ENCODE measurements at regions not wholly inside any gene's neighbourhood (a gene's known extent, or its start where the extent isn't known, plus 50 kb on each side); places are given as distances from the start of the nearest gene placed in this dataset.

- H3K9me3 ChIP-seq (ENCODE audit: control insufficient read depth in 2 of 3, insufficient read depth in 1 of 3, low read length in 3 of 3) = no peaks in the 10 kb centered on the region
- no peak overlapping the region for H3K9ac ChIP-seq (ENCODE audit: low read length in 3 of 3)
- no peaks in the 10 kb centered on the region for H3K36me3 ChIP-seq (ENCODE audit: control insufficient read depth in 2 of 3, insufficient read depth in 3 of 3, low read length in 3 of 3)
- no peaks in the 10 kb centered on the region for H3K27me3 ChIP-seq (ENCODE audit: control insufficient read depth, insufficient read depth, low read length)
- TF ChIP-seq, protein P1, sequence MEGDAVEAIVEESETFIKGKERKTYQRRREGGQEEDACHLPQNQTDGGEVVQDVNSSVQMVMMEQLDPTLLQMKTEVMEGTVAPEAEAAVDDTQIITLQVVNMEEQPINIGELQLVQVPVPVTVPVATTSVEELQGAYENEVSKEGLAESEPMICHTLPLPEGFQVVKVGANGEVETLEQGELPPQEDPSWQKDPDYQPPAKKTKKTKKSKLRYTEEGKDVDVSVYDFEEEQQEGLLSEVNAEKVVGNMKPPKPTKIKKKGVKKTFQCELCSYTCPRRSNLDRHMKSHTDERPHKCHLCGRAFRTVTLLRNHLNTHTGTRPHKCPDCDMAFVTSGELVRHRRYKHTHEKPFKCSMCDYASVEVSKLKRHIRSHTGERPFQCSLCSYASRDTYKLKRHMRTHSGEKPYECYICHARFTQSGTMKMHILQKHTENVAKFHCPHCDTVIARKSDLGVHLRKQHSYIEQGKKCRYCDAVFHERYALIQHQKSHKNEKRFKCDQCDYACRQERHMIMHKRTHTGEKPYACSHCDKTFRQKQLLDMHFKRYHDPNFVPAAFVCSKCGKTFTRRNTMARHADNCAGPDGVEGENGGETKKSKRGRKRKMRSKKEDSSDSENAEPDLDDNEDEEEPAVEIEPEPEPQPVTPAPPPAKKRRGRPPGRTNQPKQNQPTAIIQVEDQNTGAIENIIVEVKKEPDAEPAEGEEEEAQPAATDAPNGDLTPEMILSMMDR (IDR thresholded peaks at IDR 0.05; ENCODE audit: borderline replicate concordance, extremely low read depth, insufficient read depth) = no peak
- no peak for DNase-seq
- H3K4me3 ChIP-seq (ENCODE audit: low read length in 3 of 3) = no peak overlapping the region
- no peak overlapping the region for H3K27ac ChIP-seq (ENCODE audit: low read depth in 2 of 2, low read length in 2 of 2)
- FAIRE-seq = no peak
- intact Hi-C loops (cut with DNase I) = no loop called here
- H3K4me1 ChIP-seq (ENCODE audit: control insufficient read depth in 2 of 3, insufficient read depth in 2 of 3, low read depth in 1 of 3, low read length in 3 of 3) = no peaks in the 10 kb centered on the region
These were observed 2576.8 kb downstream of the PCDH7 start for GRCh38 chr4:33296876-33297455.

GRCh38 chr4:33302321-33302720 is 2582.2 kb downstream of the PCDH7 start:
- Histone ChIP-seq H3K36me3 (ENCODE audit: control insufficient read depth in 2 of 3, insufficient read depth in 3 of 3, low read length in 3 of 3) (no peaks in the 10 kb centered on the region), H3K4me1 (ENCODE audit: control insufficient read depth in 2 of 3, insufficient read depth in 2 of 3, low read depth in 1 of 3, low read length in 3 of 3) (no peaks in the 10 kb centered on the region), H3K9ac (ENCODE audit: low read length in 3 of 3) (no peak overlapping the region), H3K27ac (ENCODE audit: low read depth in 2 of 2, low read length in 2 of 2) (no peak overlapping the region), H3K27me3 (ENCODE audit: control insufficient read depth, insufficient read depth, low read length) (no peaks in the 10 kb centered on the region), H3K4me3 (ENCODE audit: low read length in 3 of 3) (no peak overlapping the region), H3K9me3 (ENCODE audit: control insufficient read depth in 2 of 3, insufficient read depth in 1 of 3, low read length in 3 of 3) (no peaks in the 10 kb centered on the region)
- TF ChIP-seq, protein P1 (IDR thresholded peaks at IDR 0.05; ENCODE audit: borderline replicate concordance, extremely low read depth, insufficient read depth) = no peak
- DNase-seq (no peak), FAIRE-seq (no peak)
- intact Hi-C loops (cut with DNase I) = no loop called here

- intact Hi-C loops (cut with DNase I) = no loop called here
- no peaks in the 10 kb centered on the region for H3K9me3 ChIP-seq (ENCODE audit: control insufficient read depth in 2 of 3, insufficient read depth in 1 of 3, low read length in 3 of 3)
- FAIRE-seq (no peak), DNase-seq (no peak)
- TF ChIP-seq, protein P1 (IDR thresholded peaks at IDR 0.05; ENCODE audit: borderline replicate concordance, extremely low read depth, insufficient read depth) = no peak
- H3K4me1 ChIP-seq (ENCODE audit: control insufficient read depth in 2 of 3, insufficient read depth in 2 of 3, low read depth in 1 of 3, low read length in 3 of 3) = no peaks in the 10 kb centered on the region
- no peak overlapping the region for H3K9ac ChIP-seq (ENCODE audit: low read length in 3 of 3)
- H3K27me3 ChIP-seq (ENCODE audit: control insufficient read depth, insufficient read depth, low read length) = no peaks in the 10 kb centered on the region
- H3K36me3 ChIP-seq (ENCODE audit: control insufficient read depth in 2 of 3, insufficient read depth in 3 of 3, low read length in 3 of 3) = no peaks in the 10 kb centered on the region
- no peak overlapping the region for H3K4me3 ChIP-seq (ENCODE audit: low read length in 3 of 3)
- H3K27ac ChIP-seq (ENCODE audit: low read depth in 2 of 2, low read length in 2 of 2) = no peak overlapping the region
These were observed 2586.0 kb downstream of the PCDH7 start for GRCh38 chr4:33306131-33306530.

- H3K9ac ChIP-seq (ENCODE audit: low read length in 3 of 3) = no peak overlapping the region
- no peak for DNase-seq
- no peaks in the 10 kb centered on the region for H3K4me1 ChIP-seq (ENCODE audit: control insufficient read depth in 2 of 3, insufficient read depth in 2 of 3, low read depth in 1 of 3, low read length in 3 of 3)
- TF ChIP-seq, protein P1 (IDR thresholded peaks at IDR 0.05; ENCODE audit: borderline replicate concordance, extremely low read depth, insufficient read depth) = no peak
- no peaks in the 10 kb centered on the region for H3K9me3 ChIP-seq (ENCODE audit: control insufficient read depth in 2 of 3, insufficient read depth in 1 of 3, low read length in 3 of 3)
- H3K27me3 ChIP-seq (ENCODE audit: control insufficient read depth, insufficient read depth, low read length) = no peaks in the 10 kb centered on the region
- intact Hi-C loops (cut with DNase I) = no loop called here
- H3K36me3 ChIP-seq (ENCODE audit: control insufficient read depth in 2 of 3, insufficient read depth in 3 of 3, low read length in 3 of 3) = no peaks in the 10 kb centered on the region
- FAIRE-seq = no peak
- no peak overlapping the region for H3K27ac ChIP-seq (ENCODE audit: low read depth in 2 of 2, low read length in 2 of 2)
- H3K4me3 ChIP-seq (ENCODE audit: low read length in 3 of 3) = no peak overlapping the region
These were observed 2595.9 kb downstream of the PCDH7 start for GRCh38 chr4:33316033-33316432.

Data from kidney (tissue), 13 donors.